ENCODE measurements at regions not wholly inside any gene's neighbourhood (a gene's known extent, or its start where the extent isn't known, plus 50 kb on each side); places are given as distances from the start of the nearest gene placed in this dataset.
"Not testable (repeated sequence)": the region's sequence is repeated elsewhere in the genome, so short reads cannot be mapped to it uniquely, and the experiment has no call there.

DNA sequence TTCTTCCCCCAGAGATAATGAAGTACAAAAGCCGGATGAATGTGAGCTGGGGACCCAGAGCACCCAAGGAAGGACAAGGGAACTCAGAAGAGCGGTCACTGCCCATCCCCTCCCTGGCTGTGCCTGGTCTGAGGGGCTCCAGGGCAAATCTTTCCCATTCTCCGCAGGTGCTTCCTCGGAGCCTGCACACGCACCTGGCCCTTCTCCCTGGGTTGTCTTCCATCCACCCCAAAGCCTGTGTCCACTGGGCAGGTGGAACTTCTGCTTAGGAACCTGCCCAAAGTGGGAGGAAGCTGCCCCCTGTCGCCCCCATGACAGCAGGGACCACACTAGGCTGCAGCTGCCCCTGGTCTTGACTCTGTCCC lies 121.0 kb upstream of the FGF3 start:
- DNase-seq = no peak
- in situ Hi-C loops (cut with HindIII; ENCODE audit: low pct_ligation_motif_present, low pct_unique_long_range_greater_than_20kb, low sequenced_read_pairs) = no loop called here

GRCh38 chr11:69941546-69942332 lies 122.5 kb upstream of the FGF3 start:
- no peak for DNase-seq
- in situ Hi-C loops (cut with HindIII; ENCODE audit: low pct_ligation_motif_present, low pct_unique_long_range_greater_than_20kb, low sequenced_read_pairs) = no loop called here

- in situ Hi-C loops (cut with HindIII; ENCODE audit: low pct_ligation_motif_present, low pct_unique_long_range_greater_than_20kb, low sequenced_read_pairs) = no loop called here
- DNase-seq = no peak
Measured at GRCh38 chr11:69942333-69942820, 123.2 kb upstream of the FGF3 start.

DNA sequence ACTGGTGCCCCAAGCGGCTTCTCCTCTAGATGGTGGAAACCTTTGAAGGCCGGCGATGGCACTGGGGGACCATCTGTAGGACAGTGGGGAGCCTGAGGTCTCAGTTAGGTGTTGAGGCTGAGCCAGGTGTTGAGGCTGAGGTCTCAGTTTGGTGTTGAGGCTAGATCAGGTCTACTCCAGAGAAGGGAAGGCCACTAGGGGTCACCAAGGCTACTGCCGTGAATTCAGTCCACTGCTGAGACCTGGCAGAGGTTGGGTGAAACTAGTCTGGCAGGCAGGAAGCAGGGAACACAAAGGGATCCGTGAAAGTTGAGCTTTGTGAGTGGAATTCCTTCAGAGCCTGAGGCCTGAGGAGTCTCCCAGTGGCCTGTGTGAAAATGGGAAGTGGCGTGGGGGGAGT lies 123.8 kb upstream of the FGF3 start:
- no peak for DNase-seq
- in situ Hi-C loops (cut with HindIII; ENCODE audit: low pct_ligation_motif_present, low pct_unique_long_range_greater_than_20kb, low sequenced_read_pairs) = no loop called here

GRCh38 chr11:69943506-69943905 lies 124.3 kb upstream of the FGF3 start:
- in situ Hi-C loops (cut with HindIII; ENCODE audit: low pct_ligation_motif_present, low pct_unique_long_range_greater_than_20kb, low sequenced_read_pairs) = no loop called here
- no peak for DNase-seq

GRCh38 chr11:69944146-69944795 lies 125.1 kb upstream of the FGF3 start:
- in situ Hi-C loops (cut with HindIII; ENCODE audit: low pct_ligation_motif_present, low pct_unique_long_range_greater_than_20kb, low sequenced_read_pairs) = no loop called here
- DNase-seq = no peak

GRCh38 chr11:69945157-69945556 lies 125.9 kb upstream of the FGF3 start:
- no peak for DNase-seq
- in situ Hi-C loops (cut with HindIII; ENCODE audit: low pct_ligation_motif_present, low pct_unique_long_range_greater_than_20kb, low sequenced_read_pairs) = no loop called here

DNA sequence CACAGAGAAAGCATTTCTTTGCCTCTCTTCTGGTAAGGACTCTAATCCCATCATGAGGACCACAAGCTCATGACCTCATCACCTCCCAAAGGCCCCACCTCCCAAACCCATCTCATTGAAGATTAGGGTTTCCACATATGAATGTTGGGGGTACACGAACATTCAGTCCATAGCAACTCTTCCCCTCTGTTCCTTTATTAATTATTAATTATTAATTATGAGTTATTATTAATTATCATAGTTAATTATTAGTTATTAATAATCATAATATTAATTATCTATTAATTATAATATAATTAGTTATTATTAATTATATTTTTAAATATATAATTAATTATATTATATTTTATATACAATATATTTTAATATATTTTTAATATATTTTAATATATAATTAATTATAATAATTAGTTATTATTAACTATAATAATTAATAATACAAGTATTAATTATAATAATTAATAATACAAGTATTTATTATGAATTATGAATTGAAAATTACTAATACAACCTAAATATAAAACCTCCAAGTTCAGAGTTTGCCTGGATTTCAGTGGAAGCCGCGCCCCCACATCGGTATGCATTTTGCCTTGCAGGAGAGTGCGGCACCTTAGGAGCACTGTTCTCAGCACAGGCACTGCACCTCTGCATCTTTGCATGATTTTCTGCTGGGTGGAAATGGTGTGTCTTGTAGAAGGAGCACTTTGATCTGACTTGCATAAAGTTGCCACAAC lies 128.0 kb upstream of the FGF3 start:
- DNase-seq = no peak
- in situ Hi-C loops (cut with HindIII; ENCODE audit: low pct_ligation_motif_present, low pct_unique_long_range_greater_than_20kb, low sequenced_read_pairs) = no loop called here

DNA sequence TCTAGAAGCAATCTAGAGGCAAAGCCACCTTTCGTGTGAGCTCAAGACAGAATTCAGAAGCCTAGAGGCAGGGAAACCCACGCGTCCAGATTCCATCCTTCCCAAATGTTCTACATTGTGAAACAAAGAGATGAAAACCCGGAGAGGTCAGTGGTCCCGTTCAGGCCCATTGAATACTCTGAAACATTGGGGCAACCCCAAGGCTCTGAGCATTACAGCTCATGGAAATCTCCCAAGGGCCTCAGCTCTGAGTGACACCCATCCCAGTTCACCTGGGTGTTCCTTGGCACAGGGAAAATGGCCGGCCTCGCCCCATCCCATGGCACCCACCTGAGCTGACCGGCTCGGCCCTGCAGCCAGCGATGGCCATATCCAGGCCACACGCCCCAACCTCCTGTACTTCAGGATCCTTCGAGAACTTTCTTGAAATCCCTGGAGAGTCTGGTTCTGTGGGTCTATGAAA lies 128.6 kb upstream of the FGF3 start:
- in situ Hi-C loops (cut with HindIII; ENCODE audit: low pct_ligation_motif_present, low pct_unique_long_range_greater_than_20kb, low sequenced_read_pairs) = no loop called here
- no peak for DNase-seq

DNA sequence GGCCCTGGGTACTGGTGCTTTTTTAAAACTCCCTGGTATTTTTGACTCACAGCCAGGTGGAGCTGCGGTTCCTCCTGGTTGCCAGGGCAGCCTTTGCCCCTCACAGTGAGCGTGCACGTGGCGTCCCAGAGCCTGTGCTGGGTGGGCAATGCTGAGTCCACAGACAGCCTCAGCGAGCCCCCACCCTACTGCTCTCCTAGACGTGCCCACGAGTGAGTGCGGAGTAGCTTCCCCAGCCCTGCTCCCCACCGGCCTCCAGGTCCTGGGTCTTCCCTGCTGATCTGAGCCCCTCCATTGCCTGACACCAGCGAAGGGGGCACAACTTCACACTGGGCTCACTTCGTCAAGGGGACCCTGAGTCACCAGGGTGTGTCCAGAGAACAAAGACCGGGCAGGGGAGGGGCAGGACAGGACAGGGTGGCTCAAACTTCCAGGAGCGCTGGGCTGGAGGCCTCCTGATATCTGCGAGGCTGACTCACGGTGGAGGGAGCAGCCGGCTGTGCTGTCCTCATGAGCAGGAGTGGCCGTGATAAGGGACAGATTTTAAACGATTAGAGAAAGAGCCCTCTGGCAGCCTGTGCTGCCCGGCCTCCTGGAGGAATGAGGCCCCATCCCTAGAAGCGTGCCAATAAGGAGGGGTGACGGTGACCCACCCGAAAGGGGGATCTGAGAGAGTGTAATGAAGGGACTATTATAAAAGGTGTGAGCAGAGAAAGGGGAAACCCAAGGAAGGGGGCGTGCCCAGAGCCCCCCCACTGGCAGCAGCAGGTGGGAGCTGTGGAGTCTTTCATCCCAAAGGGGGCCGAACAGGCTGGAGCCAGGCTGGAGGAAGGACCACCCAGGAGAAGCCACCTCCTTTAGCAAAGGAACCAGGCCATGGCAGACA lies 129.3 kb upstream of the FGF3 start:
- no peak for DNase-seq

DNA sequence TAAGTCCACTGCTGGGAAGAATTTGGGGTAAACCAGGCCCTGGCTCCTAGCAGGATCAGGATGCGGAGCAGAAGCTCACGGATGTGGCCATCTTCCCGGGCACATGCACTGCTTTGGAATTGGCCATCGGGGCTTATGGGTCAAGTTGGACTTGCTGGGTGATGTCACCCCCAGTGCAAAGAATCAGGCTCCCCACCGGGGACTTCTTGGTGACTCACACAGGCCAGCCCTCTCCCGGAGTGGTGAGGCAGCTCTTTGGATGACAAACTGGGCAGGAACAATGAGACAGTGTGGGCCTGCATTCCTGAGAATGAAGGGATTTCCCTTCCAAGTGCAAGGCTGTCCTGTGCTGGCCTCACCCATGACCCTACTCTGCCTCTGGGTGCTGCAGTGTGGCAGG lies 128.8 kb upstream of the ANO1 start:
- in situ Hi-C loops (cut with HindIII; ENCODE audit: low pct_ligation_motif_present, low pct_unique_long_range_greater_than_20kb, low sequenced_read_pairs) = no loop called here
- DNase-seq = peak; percentile 56

More for the DNA sequence above, 129.3 kb upstream of the FGF3 start:
- in situ Hi-C loops (cut with HindIII; ENCODE audit: low pct_ligation_motif_present, low pct_unique_long_range_greater_than_20kb, low sequenced_read_pairs) = no loop called here

DNA sequence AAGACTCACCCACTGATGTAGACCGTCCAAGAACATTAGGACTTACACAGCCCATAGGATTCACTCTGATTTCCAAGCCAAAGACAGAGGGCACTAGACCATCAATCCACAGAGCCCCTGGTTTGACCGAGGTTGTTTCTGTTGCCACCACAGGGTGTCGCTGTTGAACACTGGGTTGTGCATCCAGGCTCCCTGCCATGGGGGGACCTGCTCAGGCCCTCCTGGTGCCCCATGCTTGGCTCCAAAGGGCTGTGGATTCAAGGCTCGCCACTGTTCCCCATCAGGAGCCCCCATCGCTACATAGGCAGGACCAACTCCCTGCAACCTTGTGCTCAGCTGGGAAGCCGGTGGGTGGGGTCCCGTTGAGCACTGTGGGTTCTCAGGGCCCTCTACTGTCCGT lies 128.0 kb upstream of the ANO1 start:
- in situ Hi-C loops (cut with HindIII; ENCODE audit: low pct_ligation_motif_present, low pct_unique_long_range_greater_than_20kb, low sequenced_read_pairs) = no loop called here
- DNase-seq = no peak

DNA sequence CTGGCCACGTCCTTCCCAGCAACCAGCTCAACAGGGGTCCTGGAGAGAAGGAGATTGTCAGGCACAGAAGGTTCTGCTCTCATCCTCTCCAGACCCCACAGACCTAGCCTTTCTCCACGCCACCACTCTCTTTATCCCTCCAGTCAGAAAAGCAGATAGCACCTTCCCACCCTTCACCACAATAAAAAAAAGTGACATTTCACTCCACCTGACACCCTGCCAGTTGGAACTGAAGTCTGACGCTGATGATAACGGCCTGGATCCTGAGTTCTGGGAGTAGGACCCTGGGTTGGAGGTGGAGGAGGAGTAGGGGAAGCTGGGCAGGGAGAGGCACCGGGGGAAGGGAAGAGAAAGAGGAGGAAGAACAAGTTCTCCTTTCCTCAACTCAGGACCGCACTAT lies 127.5 kb upstream of the ANO1 start:
- in situ Hi-C loops (cut with HindIII; ENCODE audit: low pct_ligation_motif_present, low pct_unique_long_range_greater_than_20kb, low sequenced_read_pairs) = no loop called here
- DNase-seq = no peak

DNA sequence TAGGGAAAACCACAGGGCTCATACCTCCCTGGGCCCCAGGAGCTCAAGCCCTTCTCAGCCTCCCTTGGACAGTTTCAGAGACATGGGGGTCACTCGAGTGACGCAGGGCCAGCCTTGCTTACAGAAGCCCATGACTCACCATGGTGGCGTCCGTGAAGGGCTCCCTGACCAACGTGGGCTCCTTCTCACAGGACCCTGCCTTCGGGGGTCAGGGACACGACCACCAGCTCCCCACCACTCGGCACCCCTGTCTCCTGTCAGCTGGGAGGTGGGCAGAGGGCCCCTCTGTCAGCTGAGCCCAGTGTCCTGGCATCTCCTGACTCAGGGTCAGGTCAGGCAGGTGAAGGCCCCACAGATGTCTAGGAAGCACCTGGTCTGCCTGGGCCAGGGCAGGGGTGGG lies 126.3 kb upstream of the ANO1 start:
- in situ Hi-C loops (cut with HindIII; ENCODE audit: low pct_ligation_motif_present, low pct_unique_long_range_greater_than_20kb, low sequenced_read_pairs) = no loop called here
- no peak for DNase-seq

DNA sequence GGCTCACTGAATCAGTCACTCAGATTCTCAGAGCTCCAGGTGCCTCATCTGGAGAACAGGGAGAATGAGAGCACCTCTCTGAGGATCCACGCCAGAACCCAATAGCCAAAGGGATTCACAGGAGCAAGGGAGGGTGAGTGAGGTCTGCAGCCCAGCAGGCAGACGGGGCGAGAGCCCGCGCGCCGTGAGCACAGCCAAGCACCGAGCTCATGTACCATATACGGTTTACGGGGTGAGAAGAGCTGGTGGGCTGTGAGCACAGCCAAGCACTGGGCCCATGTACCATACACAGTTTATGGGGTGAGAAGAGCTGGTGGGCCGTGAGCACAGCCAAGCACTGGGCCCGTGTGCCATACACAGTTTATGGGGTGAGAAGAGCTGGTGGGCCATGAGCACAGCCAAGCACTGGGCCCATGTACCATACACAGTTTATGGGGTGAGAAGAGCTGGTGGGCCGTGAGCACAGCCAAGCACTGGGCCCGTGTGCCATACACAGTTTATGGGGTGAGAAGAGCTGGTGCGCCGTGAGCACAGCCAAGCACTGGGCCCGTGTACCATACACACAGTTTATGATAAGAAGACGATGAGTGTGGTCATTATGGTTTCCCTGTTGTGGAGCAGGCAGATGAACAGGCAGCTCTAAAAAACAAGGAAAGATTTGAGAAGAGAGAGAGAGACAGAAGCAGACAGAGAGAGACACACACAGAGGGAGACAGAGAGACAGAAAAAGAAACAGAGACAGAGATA lies 125.7 kb upstream of the ANO1 start:
- DNase-seq; in situ Hi-C loops (cut with HindIII; ENCODE audit: low pct_ligation_motif_present, low pct_unique_long_range_greater_than_20kb, low sequenced_read_pairs): not testable (repeated sequence)

DNA sequence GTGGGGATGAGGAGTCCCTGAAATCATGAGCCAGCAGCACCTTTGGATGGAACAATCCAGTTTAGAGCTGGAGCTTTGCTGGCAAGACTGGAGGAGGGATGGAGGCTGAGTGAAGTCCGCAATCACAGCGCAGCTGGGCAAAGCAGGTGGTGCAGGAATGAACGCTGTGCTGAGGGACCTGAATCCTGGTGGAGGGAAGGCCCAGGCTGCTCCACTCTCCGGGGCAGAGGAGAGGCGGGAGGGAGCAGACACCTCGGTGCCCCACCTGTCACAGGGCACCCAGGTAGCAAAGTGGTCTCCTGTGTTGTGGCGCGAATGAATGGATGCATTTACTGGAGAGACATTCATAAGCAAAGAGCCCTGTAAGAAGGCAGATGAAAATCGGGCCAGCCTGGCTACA lies 124.8 kb upstream of the ANO1 start:
- no peak for DNase-seq
- in situ Hi-C loops (cut with HindIII; ENCODE audit: low pct_ligation_motif_present, low pct_unique_long_range_greater_than_20kb, low sequenced_read_pairs) = no loop called here

- DNase-seq = no peak
- in situ Hi-C loops (cut with HindIII; ENCODE audit: low pct_ligation_motif_present, low pct_unique_long_range_greater_than_20kb, low sequenced_read_pairs) = no loop called here
Measured at GRCh38 chr11:69954756-69955155, 123.4 kb upstream of the ANO1 start.

DNA sequence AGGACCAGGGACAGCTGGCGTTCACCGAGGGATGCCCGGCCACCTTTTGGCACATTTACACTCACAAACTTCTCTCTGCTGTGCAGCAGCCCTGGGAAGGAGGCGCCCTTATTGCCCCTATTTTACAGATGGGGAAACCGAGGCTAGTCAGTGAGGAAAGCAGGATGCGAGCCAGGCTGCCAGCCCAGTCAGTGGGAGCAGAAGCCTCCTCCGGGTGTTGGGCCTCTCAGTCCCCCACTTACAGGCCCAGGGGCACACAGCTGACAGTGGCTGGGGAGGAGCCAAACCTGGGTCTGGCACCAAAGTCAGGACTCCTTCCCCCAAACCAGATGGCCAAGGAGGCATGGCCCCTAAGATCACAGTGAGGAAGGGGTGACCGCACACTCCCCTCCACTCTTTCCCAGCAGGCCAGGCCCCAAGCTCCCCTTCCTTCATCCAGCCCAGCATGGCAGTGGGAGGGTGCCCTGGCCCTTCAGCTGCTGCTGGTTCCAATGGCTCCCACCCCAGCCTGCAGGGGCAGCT lies 121.4 kb upstream of the ANO1 start:
- no peak for DNase-seq
- in situ Hi-C loops (cut with HindIII; ENCODE audit: low pct_ligation_motif_present, low pct_unique_long_range_greater_than_20kb, low sequenced_read_pairs) = no loop called here

All from ACHN (cell line).